Activated CD4-positive, alpha-beta memory T cell treated with anti-CD3 and anti-CD28 coated beads, Interleukin-2, amount 10 ng/mL, durations not matched to agents 7 days and 5 days (primary cell): ENCODE measurements at regions not wholly inside any gene's neighbourhood (a gene's known extent, or its start where the extent isn't known, plus 50 kb on each side); places are given as distances from the start of the nearest gene placed in this dataset.

ENCODE experiments used
- CTCF ChIA-PET: fragments of 350-600 bp; sonication (Branson Sonifier 250); formaldehyde crosslinking; loops from one replicate; lab custom pipeline; 2021; ENCODE audit warnings: antibody characterized with exemption, inconsistent platforms; lab: Charles Lee
- POLR2A ChIA-PET: fragments of 350-600 bp; sonication (Branson Sonifier 250); formaldehyde crosslinking; loops from one replicate; lab custom pipeline; 2021; ENCODE audit warnings: antibody characterized with exemption; lab: Charles Lee
- DNase-seq: peaks from one replicate; pipeline ENCODE4 v3.0.0-alpha.2; 2020
- H3K27ac Mint-ChIP-seq: one replicate; pipeline ENCODE4 v1.8.0; 2021; ENCODE audit warnings: mild to moderate bottlenecking, mixed read lengths
- H3K27me3 Mint-ChIP-seq: one replicate; pipeline ENCODE4 v1.8.0; 2021; ENCODE audit warnings: mixed read lengths
- H3K36me3 Mint-ChIP-seq: one replicate; pipeline ENCODE4 v1.8.0; 2021; ENCODE audit warnings: low read depth, mixed read lengths
- H3K4me1 Mint-ChIP-seq: one replicate; pipeline ENCODE4 v1.8.0; 2021; ENCODE audit warnings: mixed read lengths
- H3K4me3 Mint-ChIP-seq: one replicate; pipeline ENCODE4 v1.8.0; 2021; ENCODE audit warnings: mild to moderate bottlenecking, mixed read lengths
- H3K9me3 Mint-ChIP-seq: one replicate; pipeline ENCODE4 v1.8.0; 2021; ENCODE audit warnings: mixed read lengths

- H3K4me3 Mint-ChIP-seq: no peak overlapping the region
- no peaks in the 10 kb centered on the region for H3K36me3 Mint-ChIP-seq
- peaks cover 27% of the 10 kb centered on the region for H3K27me3 Mint-ChIP-seq
- POLR2A ChIA-PET: no interaction called here
- CTCF ChIA-PET: interaction anchor here (1.0 to 1.3 kb wide), 2 partner anchors 82 to 118 kb away, joined by 3 to 4 read pairs; no protein-coding TSS in a partner anchor
- no peaks in the 10 kb centered on the region for H3K4me1 Mint-ChIP-seq
- no peaks in the 10 kb centered on the region for H3K9me3 Mint-ChIP-seq
- no peak for DNase-seq
- H3K27ac Mint-ChIP-seq: no peak overlapping the region
Measured at GRCh38 chr3:124469555-124469954, 260.7 kb upstream of the UMPS start.

GRCh38 chr3:124478830-124479229 lies 251.4 kb upstream of the UMPS start:
- CTCF ChIA-PET: no interaction called here
- POLR2A ChIA-PET: no interaction called here
- H3K9me3 Mint-ChIP-seq: no peaks in the 10 kb centered on the region

GRCh38 chr3:124483915-124484470 lies 246.3 kb upstream of the UMPS start:
- DNase-seq: no peak
- Mint-ChIP-seq H3K4me1 (no peaks in the 10 kb centered on the region), H3K27ac (no peak overlapping the region), H3K9me3 (no peaks in the 10 kb centered on the region), H3K4me3 (no peak overlapping the region), H3K27me3 (peaks cover 35% of the 10 kb centered on the region), H3K36me3 (no peaks in the 10 kb centered on the region)
- ChIA-PET CTCF (no interaction called here), POLR2A (no interaction called here)

More at GRCh38 chr3:124478830-124479229, 251.4 kb upstream of the UMPS start:
- Mint-ChIP-seq H3K36me3 (no peaks in the 10 kb centered on the region), H3K4me3 (no peak overlapping the region), H3K4me1 (no peaks in the 10 kb centered on the region), H3K27ac (no peak overlapping the region), H3K27me3 (peaks cover 33% of the 10 kb centered on the region)
- no peak for DNase-seq

GRCh38 chr3:124486324-124486723 lies 243.9 kb upstream of the UMPS start:
- ChIA-PET POLR2A (no interaction called here), CTCF (no interaction called here)
- Mint-ChIP-seq H3K9me3 (no peaks in the 10 kb centered on the region), H3K4me1 (peaks cover 11% of the 10 kb centered on the region), H3K27me3 (peaks cover 36% of the 10 kb centered on the region), H3K27ac (no peak overlapping the region), H3K4me3 (no peak overlapping the region), H3K36me3 (no peaks in the 10 kb centered on the region)
- DNase-seq: no peak

- CTCF ChIA-PET: no interaction called here
- H3K4me3 Mint-ChIP-seq: no peak overlapping the region
- peaks cover 22% of the 10 kb centered on the region for H3K27me3 Mint-ChIP-seq
- H3K36me3 Mint-ChIP-seq: no peaks in the 10 kb centered on the region
- POLR2A ChIA-PET: no interaction called here
- H3K9me3 Mint-ChIP-seq: no peaks in the 10 kb centered on the region
- peaks cover 23% of the 10 kb centered on the region for H3K4me1 Mint-ChIP-seq
- H3K27ac Mint-ChIP-seq: no peak overlapping the region
- no peak for DNase-seq
Measured at GRCh38 chr3:124489506-124489905, 240.7 kb upstream of the UMPS start.

GRCh38 chr3:124491098-124491497 lies 239.2 kb upstream of the UMPS start:
- no peaks in the 10 kb centered on the region for H3K9me3 Mint-ChIP-seq
- H3K27ac Mint-ChIP-seq: no peak overlapping the region
- DNase-seq: no peak
- peaks cover 15% of the 10 kb centered on the region for H3K27me3 Mint-ChIP-seq
- ChIA-PET CTCF (no interaction called here), POLR2A (no interaction called here)
- H3K4me1 Mint-ChIP-seq: peaks cover 23% of the 10 kb centered on the region
- no peaks in the 10 kb centered on the region for H3K36me3 Mint-ChIP-seq
- H3K4me3 Mint-ChIP-seq: no peak overlapping the region

GRCh38 chr3:124491875-124492274 lies 238.4 kb upstream of the UMPS start:
- H3K36me3 Mint-ChIP-seq: no peaks in the 10 kb centered on the region
- DNase-seq: no peak
- H3K27ac Mint-ChIP-seq: no peak overlapping the region
- no peak overlapping the region for H3K4me3 Mint-ChIP-seq
- peaks cover 10% of the 10 kb centered on the region for H3K27me3 Mint-ChIP-seq
- POLR2A ChIA-PET: no interaction called here
- peaks cover 23% of the 10 kb centered on the region for H3K4me1 Mint-ChIP-seq
- CTCF ChIA-PET: interaction anchor here (1.3 kb wide), 1 partner anchor 58 kb away, joined by 3 read pairs; no protein-coding TSS in a partner anchor
- H3K9me3 Mint-ChIP-seq: no peaks in the 10 kb centered on the region

- ChIA-PET CTCF (interaction anchor here (1.3 kb wide), 1 partner anchor 57 kb away, joined by 3 read pairs; no protein-coding TSS in a partner anchor), POLR2A (no interaction called here)
- Mint-ChIP-seq H3K27ac (no peak overlapping the region), H3K27me3 (peaks cover 17% of the 10 kb centered on the region), H3K4me1 (peaks cover 23% of the 10 kb centered on the region), H3K36me3 (no peaks in the 10 kb centered on the region), H3K4me3 (no peak overlapping the region), H3K9me3 (no peaks in the 10 kb centered on the region)
- DNase-seq: no peak
Measured at GRCh38 chr3:124492824-124493223, 237.4 kb upstream of the UMPS start.

- Mint-ChIP-seq H3K36me3 (no peaks in the 10 kb centered on the region), H3K9me3 (no peaks in the 10 kb centered on the region), H3K27ac (no peak overlapping the region), H3K4me3 (no peak overlapping the region), H3K27me3 (peaks cover 20% of the 10 kb centered on the region), H3K4me1 (peaks cover 14% of the 10 kb centered on the region)
- ChIA-PET POLR2A (no interaction called here), CTCF (no interaction called here)
- DNase-seq: no peak
Measured at GRCh38 chr3:124496061-124496460, 234.2 kb upstream of the UMPS start.

- POLR2A ChIA-PET: no interaction called here
- CTCF ChIA-PET: no interaction called here
- Mint-ChIP-seq H3K4me3 (no peak overlapping the region), H3K4me1 (peaks cover 4% of the 10 kb centered on the region), H3K27ac (no peak overlapping the region), H3K27me3 (peaks cover 30% of the 10 kb centered on the region), H3K9me3 (no peaks in the 10 kb centered on the region), H3K36me3 (no peaks in the 10 kb centered on the region)
- DNase-seq: no peak
Measured at GRCh38 chr3:124497487-124497886, 232.8 kb upstream of the UMPS start.

GRCh38 chr3:124498891-124499290 lies 231.4 kb upstream of the UMPS start:
- ChIA-PET POLR2A (no interaction called here), CTCF (no interaction called here)
- Mint-ChIP-seq H3K4me1 (no peaks in the 10 kb centered on the region), H3K27ac (no peak overlapping the region), H3K27me3 (peaks cover 33% of the 10 kb centered on the region), H3K36me3 (no peaks in the 10 kb centered on the region), H3K4me3 (no peak overlapping the region), H3K9me3 (no peaks in the 10 kb centered on the region)
- no peak for DNase-seq

GRCh38 chr3:124504332-124505059 lies 225.8 kb upstream of the UMPS start:
- peaks cover 49% of the 10 kb centered on the region for H3K27me3 Mint-ChIP-seq
- no peaks in the 10 kb centered on the region for H3K36me3 Mint-ChIP-seq
- CTCF ChIA-PET: no interaction called here

GRCh38 chr3:124509884-124510283 lies 220.4 kb upstream of the UMPS start:
- ChIA-PET POLR2A (no interaction called here), CTCF (no interaction called here)
- no peaks in the 10 kb centered on the region for H3K36me3 Mint-ChIP-seq
- DNase-seq: no peak
- no peak overlapping the region for H3K4me3 Mint-ChIP-seq
- H3K4me1 Mint-ChIP-seq: no peaks in the 10 kb centered on the region
- H3K9me3 Mint-ChIP-seq: no peaks in the 10 kb centered on the region
- peaks cover 41% of the 10 kb centered on the region for H3K27me3 Mint-ChIP-seq
- no peak overlapping the region for H3K27ac Mint-ChIP-seq

More at GRCh38 chr3:124504332-124505059, 225.8 kb upstream of the UMPS start:
- Mint-ChIP-seq H3K27ac (no peak overlapping the region), H3K4me1 (no peaks in the 10 kb centered on the region), H3K4me3 (no peak overlapping the region), H3K9me3 (no peaks in the 10 kb centered on the region)
- no peak for DNase-seq
- POLR2A ChIA-PET: no interaction called here

GRCh38 chr3:124510290-124510689 lies 220.0 kb upstream of the UMPS start:
- H3K4me3 Mint-ChIP-seq: no peak overlapping the region
- no peak for DNase-seq
- H3K9me3 Mint-ChIP-seq: no peaks in the 10 kb centered on the region
- CTCF ChIA-PET: no interaction called here
- POLR2A ChIA-PET: no interaction called here
- no peaks in the 10 kb centered on the region for H3K4me1 Mint-ChIP-seq
- H3K27ac Mint-ChIP-seq: no peak overlapping the region
- no peaks in the 10 kb centered on the region for H3K36me3 Mint-ChIP-seq
- peaks cover 39% of the 10 kb centered on the region for H3K27me3 Mint-ChIP-seq
